ENCODE measurements at regions not wholly inside any gene's neighbourhood (a gene's known extent, or its start where the extent isn't known, plus 50 kb on each side); places are given as distances from the start of the nearest gene placed in this dataset.

DNA sequence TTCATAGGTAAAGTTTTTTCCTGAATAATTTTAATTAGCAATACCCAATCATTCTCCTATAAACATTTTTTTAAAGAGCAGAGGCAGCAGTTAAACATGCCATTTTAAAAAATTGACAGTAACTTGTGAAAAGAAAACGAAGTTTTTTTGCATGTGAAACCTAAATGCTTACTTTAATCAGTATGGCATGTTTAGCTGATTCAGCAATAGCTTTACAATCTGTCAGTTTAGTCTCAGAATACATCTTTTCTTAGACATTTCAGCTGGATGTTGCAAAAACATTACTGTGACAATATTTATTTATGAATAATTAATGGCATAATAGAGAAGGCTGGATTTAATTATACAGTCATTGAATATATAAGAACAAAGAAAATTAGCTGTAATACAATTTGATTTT lies 1132.4 kb upstream of the ADGRL2 start:
- TF ChIP-seq CTCF (IDR thresholded peaks at IDR 0.05; ENCODE audit: low read depth, low read length, missing input control) (no peak), SP1 (IDR thresholded peaks at IDR 0.05) (no peak), YY1 (IDR thresholded peaks at IDR 0.05) (no peak), FOXA1 (IDR thresholded peaks at IDR 0.05) (no peak), TAF1 (conservative IDR thresholded peaks at IDR 0.05) (no peak), RAD21 (IDR thresholded peaks at IDR 0.05) (no peak), ATF3 (IDR thresholded peaks at IDR 0.05) (no peak), EGR1 (IDR thresholded peaks at IDR 0.05; ENCODE audit: low read depth in 2 of 2) (no peak), JUND (IDR thresholded peaks at IDR 0.05) (no peak), RXRA (IDR thresholded peaks at IDR 0.05) (no peak), HNF4G (IDR thresholded peaks at IDR 0.05) (no peak)
- TF ChIP-seq, protein P1, sequence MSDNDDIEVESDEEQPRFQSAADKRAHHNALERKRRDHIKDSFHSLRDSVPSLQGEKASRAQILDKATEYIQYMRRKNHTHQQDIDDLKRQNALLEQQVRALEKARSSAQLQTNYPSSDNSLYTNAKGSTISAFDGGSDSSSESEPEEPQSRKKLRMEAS (IDR thresholded peaks at IDR 0.05), result no peak
- TF ChIP-seq, protein P2, sequence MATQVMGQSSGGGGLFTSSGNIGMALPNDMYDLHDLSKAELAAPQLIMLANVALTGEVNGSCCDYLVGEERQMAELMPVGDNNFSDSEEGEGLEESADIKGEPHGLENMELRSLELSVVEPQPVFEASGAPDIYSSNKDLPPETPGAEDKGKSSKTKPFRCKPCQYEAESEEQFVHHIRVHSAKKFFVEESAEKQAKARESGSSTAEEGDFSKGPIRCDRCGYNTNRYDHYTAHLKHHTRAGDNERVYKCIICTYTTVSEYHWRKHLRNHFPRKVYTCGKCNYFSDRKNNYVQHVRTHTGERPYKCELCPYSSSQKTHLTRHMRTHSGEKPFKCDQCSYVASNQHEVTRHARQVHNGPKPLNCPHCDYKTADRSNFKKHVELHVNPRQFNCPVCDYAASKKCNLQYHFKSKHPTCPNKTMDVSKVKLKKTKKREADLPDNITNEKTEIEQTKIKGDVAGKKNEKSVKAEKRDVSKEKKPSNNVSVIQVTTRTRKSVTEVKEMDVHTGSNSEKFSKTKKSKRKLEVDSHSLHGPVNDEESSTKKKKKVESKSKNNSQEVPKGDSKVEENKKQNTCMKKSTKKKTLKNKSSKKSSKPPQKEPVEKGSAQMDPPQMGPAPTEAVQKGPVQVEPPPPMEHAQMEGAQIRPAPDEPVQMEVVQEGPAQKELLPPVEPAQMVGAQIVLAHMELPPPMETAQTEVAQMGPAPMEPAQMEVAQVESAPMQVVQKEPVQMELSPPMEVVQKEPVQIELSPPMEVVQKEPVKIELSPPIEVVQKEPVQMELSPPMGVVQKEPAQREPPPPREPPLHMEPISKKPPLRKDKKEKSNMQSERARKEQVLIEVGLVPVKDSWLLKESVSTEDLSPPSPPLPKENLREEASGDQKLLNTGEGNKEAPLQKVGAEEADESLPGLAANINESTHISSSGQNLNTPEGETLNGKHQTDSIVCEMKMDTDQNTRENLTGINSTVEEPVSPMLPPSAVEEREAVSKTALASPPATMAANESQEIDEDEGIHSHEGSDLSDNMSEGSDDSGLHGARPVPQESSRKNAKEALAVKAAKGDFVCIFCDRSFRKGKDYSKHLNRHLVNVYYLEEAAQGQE (IDR thresholded peaks at IDR 0.05), result no peak

Measured in liver (tissue), 3 donors.